ENCODE measurements at regions not wholly inside any gene's neighbourhood (a gene's known extent, or its start where the extent isn't known, plus 50 kb on each side); places are given as distances from the start of the nearest gene placed in this dataset.

DNA sequence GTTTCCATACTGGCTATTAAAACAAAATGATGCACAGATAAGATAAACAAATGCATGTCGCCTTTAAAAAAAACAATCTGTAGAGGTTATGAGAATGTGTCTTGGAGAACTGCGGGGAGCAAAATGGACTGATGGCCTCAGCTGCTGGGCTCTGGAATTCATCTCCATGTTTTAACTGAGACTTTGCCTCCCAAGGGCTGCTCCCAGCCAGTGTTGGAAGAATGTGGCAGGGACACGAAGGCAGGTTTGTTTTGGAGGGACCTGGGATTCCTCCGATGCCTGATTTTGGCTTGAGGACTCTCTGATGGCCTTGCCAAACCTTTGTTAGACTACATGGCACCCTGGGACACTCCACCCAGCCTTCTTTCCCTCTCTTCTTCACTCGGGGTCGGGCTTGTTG is 83.5 kb upstream of the AP1S2 start:
- H3K9me3 ChIP-seq (ENCODE audit: control insufficient read depth, insufficient read depth, low read depth, low read length): no peaks in the 10 kb centered on the region
- no TSS peak for BruUV-seq (replicated peaks)
- no peaks in the 10 kb centered on the region for H3K36me3 ChIP-seq (ENCODE audit: control insufficient read depth, insufficient read depth, low read length)
- intact Hi-C loops (cut with micrococcal nuclease; ENCODE audit: unreplicated experiment): no loop called here
- POLR2A ChIA-PET: no interaction called here
- CTCF ChIA-PET: no interaction called here
- H3K27ac ChIP-seq (ENCODE audit: low read length): no peak overlapping the region
- in situ Hi-C loops (cut with HindIII; ENCODE audit: low pct_unique_long_range_greater_than_20kb, low sequenced_read_pairs): no loop called here
- ATAC-seq (no peak), DNase-seq (ENCODE audit: low read depth, low spot score) (no peak)
- TF ChIP-seq, protein P1, sequence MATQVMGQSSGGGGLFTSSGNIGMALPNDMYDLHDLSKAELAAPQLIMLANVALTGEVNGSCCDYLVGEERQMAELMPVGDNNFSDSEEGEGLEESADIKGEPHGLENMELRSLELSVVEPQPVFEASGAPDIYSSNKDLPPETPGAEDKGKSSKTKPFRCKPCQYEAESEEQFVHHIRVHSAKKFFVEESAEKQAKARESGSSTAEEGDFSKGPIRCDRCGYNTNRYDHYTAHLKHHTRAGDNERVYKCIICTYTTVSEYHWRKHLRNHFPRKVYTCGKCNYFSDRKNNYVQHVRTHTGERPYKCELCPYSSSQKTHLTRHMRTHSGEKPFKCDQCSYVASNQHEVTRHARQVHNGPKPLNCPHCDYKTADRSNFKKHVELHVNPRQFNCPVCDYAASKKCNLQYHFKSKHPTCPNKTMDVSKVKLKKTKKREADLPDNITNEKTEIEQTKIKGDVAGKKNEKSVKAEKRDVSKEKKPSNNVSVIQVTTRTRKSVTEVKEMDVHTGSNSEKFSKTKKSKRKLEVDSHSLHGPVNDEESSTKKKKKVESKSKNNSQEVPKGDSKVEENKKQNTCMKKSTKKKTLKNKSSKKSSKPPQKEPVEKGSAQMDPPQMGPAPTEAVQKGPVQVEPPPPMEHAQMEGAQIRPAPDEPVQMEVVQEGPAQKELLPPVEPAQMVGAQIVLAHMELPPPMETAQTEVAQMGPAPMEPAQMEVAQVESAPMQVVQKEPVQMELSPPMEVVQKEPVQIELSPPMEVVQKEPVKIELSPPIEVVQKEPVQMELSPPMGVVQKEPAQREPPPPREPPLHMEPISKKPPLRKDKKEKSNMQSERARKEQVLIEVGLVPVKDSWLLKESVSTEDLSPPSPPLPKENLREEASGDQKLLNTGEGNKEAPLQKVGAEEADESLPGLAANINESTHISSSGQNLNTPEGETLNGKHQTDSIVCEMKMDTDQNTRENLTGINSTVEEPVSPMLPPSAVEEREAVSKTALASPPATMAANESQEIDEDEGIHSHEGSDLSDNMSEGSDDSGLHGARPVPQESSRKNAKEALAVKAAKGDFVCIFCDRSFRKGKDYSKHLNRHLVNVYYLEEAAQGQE (IDR thresholded peaks at IDR 0.05; ENCODE audit: insufficient read depth in 1 of 2, low read depth in 2 of 2, low read length in 1 of 2): no peak
- TF ChIP-seq SIN3A (IDR thresholded peaks at IDR 0.05; ENCODE audit: borderline replicate concordance, insufficient read depth, low read depth, low read length) (no peak), TCF7L2 (IDR thresholded peaks at IDR 0.05; ENCODE audit: low read depth, low read length) (no peak), POLR2AphosphoS5 (IDR thresholded peaks at IDR 0.05; ENCODE audit: low read depth, low read length) (no peak)
- TF ChIP-seq, protein P2, sequence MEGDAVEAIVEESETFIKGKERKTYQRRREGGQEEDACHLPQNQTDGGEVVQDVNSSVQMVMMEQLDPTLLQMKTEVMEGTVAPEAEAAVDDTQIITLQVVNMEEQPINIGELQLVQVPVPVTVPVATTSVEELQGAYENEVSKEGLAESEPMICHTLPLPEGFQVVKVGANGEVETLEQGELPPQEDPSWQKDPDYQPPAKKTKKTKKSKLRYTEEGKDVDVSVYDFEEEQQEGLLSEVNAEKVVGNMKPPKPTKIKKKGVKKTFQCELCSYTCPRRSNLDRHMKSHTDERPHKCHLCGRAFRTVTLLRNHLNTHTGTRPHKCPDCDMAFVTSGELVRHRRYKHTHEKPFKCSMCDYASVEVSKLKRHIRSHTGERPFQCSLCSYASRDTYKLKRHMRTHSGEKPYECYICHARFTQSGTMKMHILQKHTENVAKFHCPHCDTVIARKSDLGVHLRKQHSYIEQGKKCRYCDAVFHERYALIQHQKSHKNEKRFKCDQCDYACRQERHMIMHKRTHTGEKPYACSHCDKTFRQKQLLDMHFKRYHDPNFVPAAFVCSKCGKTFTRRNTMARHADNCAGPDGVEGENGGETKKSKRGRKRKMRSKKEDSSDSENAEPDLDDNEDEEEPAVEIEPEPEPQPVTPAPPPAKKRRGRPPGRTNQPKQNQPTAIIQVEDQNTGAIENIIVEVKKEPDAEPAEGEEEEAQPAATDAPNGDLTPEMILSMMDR (IDR thresholded peaks at IDR 0.05): no peak
- H3K27me3 ChIP-seq (ENCODE audit: control insufficient read depth, insufficient read depth, low read length): no peaks in the 10 kb centered on the region
- no peak overlapping the region for H3K4me3 ChIP-seq (ENCODE audit: low read depth in 2 of 2, low read length in 2 of 2)
- no peaks in the 10 kb centered on the region for H3K4me1 ChIP-seq (ENCODE audit: control insufficient read depth, insufficient read depth, low read length)

DNA sequence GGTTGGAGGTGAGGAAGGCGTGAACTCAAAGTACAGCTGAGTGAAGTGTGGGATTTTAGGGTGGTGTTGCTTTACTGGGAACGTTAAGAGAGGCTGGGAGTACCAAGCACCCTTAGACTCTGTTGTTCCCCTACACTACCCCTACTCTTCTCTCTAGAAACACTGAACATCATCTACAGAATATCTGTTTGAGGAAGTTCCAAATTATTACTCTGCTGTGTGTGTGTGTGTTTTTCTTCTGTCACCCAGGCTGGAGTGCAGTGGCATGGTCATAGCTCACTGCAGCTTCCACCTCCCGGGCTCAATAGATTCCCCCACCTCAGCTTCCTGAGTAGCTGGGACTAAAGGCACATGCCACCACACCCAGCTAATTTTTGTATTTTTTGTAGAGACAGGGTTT is 76.7 kb upstream of the AP1S2 start:
- ATAC-seq (no peak), DNase-seq (ENCODE audit: low read depth, low spot score) (no peak)
- in situ Hi-C loops (cut with HindIII; ENCODE audit: low pct_unique_long_range_greater_than_20kb, low sequenced_read_pairs): no loop called here
- H3K27me3 ChIP-seq (ENCODE audit: control insufficient read depth, insufficient read depth, low read length): no peaks in the 10 kb centered on the region
- no peak overlapping the region for H3K4me3 ChIP-seq (ENCODE audit: low read depth in 2 of 2, low read length in 2 of 2)
- intact Hi-C loops (cut with micrococcal nuclease; ENCODE audit: unreplicated experiment): no loop called here
- no peak overlapping the region for H3K27ac ChIP-seq (ENCODE audit: low read length)
- no peaks in the 10 kb centered on the region for H3K9me3 ChIP-seq (ENCODE audit: control insufficient read depth, insufficient read depth, low read depth, low read length)
- no peaks in the 10 kb centered on the region for H3K4me1 ChIP-seq (ENCODE audit: control insufficient read depth, insufficient read depth, low read length)
- ChIA-PET POLR2A (no interaction called here), CTCF (no interaction called here)
- BruUV-seq (replicated peaks): no TSS peak
- H3K36me3 ChIP-seq (ENCODE audit: control insufficient read depth, insufficient read depth, low read length): no peaks in the 10 kb centered on the region
- TF ChIP-seq POLR2AphosphoS5 (IDR thresholded peaks at IDR 0.05; ENCODE audit: low read depth, low read length): no peak

DNA sequence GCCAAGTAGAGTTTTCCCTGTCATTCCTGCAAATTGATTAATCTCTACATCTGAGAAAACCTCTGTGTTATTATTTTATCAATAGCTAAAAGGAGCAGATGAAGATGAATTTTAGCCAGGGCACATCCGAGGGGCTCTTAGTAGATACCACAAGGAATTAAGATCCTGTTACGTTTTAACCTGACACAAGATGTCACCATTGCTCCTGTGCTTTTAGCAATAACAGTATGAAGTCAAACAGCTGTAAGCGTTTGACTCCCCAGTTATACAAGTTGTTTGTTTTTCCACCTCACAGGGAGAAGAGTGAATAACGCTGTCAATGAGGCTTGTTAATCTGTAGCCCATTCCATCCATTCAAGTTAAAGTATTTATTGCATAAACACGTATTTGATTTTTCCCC is 76.0 kb upstream of the AP1S2 start:
- H3K4me3 ChIP-seq (ENCODE audit: low read depth in 2 of 2, low read length in 2 of 2): no peak overlapping the region
- H3K9me3 ChIP-seq (ENCODE audit: control insufficient read depth, insufficient read depth, low read depth, low read length): no peaks in the 10 kb centered on the region
- H3K36me3 ChIP-seq (ENCODE audit: control insufficient read depth, insufficient read depth, low read length): no peaks in the 10 kb centered on the region
- TF ChIP-seq, protein P2 (IDR thresholded peaks at IDR 0.05): no peak; the same call in 1 of the 2 replicates
- TF ChIP-seq SIN3A (IDR thresholded peaks at IDR 0.05; ENCODE audit: borderline replicate concordance, insufficient read depth, low read depth, low read length): no peak
- TF ChIP-seq POLR2AphosphoS5 (IDR thresholded peaks at IDR 0.05; ENCODE audit: low read depth, low read length): no peak
- TF ChIP-seq, protein P1 (IDR thresholded peaks at IDR 0.05; ENCODE audit: insufficient read depth in 1 of 2, low read depth in 2 of 2, low read length in 1 of 2): no peak
- no peak for TF ChIP-seq TCF7L2 (IDR thresholded peaks at IDR 0.05; ENCODE audit: low read depth, low read length)
- no peak for ATAC-seq
- CTCF ChIA-PET: no interaction called here
- POLR2A ChIA-PET: no interaction called here
- no peaks in the 10 kb centered on the region for H3K27me3 ChIP-seq (ENCODE audit: control insufficient read depth, insufficient read depth, low read length)
- BruUV-seq (replicated peaks): no TSS peak
- in situ Hi-C loops (cut with HindIII; ENCODE audit: low pct_unique_long_range_greater_than_20kb, low sequenced_read_pairs) (no loop called here), intact Hi-C loops (cut with micrococcal nuclease; ENCODE audit: unreplicated experiment) (no loop called here)
- H3K27ac ChIP-seq (ENCODE audit: low read length): no peak overlapping the region
- H3K4me1 ChIP-seq (ENCODE audit: control insufficient read depth, insufficient read depth, low read length): no peaks in the 10 kb centered on the region
- no peak for DNase-seq (ENCODE audit: low read depth, low spot score)

Measured in Panc1 (cell line).